GM12878 (cell line): ENCODE measurements at regions not wholly inside any gene's neighbourhood (a gene's known extent, or its start where the extent isn't known, plus 50 kb on each side); places are given as distances from the start of the nearest gene placed in this dataset.

ENCODE experiments used
- CHD2 ChIP-seq: IDR thresholded peaks from 2 replicates; pipeline ENCODE4 v1.6.1; 2011; ENCODE audit warnings: low read depth, low read length, improper control_type of control experiment, borderline replicate concordance
- CHD4 ChIP-seq: fragments of 200-600 bp; sonication (generic); IDR thresholded peaks from 2 replicates; pipeline ENCODE4 v1.6.1; 2016; ENCODE audit warnings: mild to moderate bottlenecking
- CTCF ChIP-seq, 3 experiments: IDR thresholded peaks in 2 of 3; conservative IDR thresholded peaks in 1 of 3; 2 replicates each; pipeline ENCODE4 v1.5.1; 2011; ENCODE audit warnings: low read depth in 3 of 3, low read length in 3 of 3, mild to moderate bottlenecking in 3 of 3, control low read depth in 2 of 3, moderate library complexity in 2 of 3, inconsistent platforms in 1 of 3, mixed read lengths in 1 of 3; ENCODE audit not compliant: control insufficient read depth in 2 of 3, insufficient read depth in 1 of 3; ENCODE audit errors: extremely low read depth in 1 of 3
- E2F4 ChIP-seq: IDR thresholded peaks from 2 replicates; pipeline ENCODE4 v1.6.1; 2012; ENCODE audit warnings: low read depth, low read length, improper control_type of control experiment
- HDAC2 ChIP-seq: fragments of 200-600 bp; sonication (generic); IDR thresholded peaks from 2 replicates; pipeline ENCODE4 v1.6.1; 2017
- KDM1A ChIP-seq: fragments of 200-600 bp; sonication (generic); IDR thresholded peaks from 2 replicates; pipeline ENCODE4 v1.6.1; 2016; ENCODE audit warnings: borderline replicate concordance
- POLR2A ChIP-seq: IDR thresholded peaks from 2 replicates; pipeline ENCODE4 v1.6.1; 2011; ENCODE audit warnings: low read depth, mild to moderate bottlenecking, low read length
- RCOR1 ChIP-seq: conservative IDR thresholded peaks from 2 replicates; pipeline ENCODE4 v1.6.1; 2012; ENCODE audit warnings: low read depth, low read length, improper control_type of control experiment
- TAF1 ChIP-seq: IDR thresholded peaks from 2 replicates; pipeline ENCODE4 v1.6.1; 2011; ENCODE audit warnings: mild to moderate bottlenecking, low read depth, low read length, borderline replicate concordance
- TCF12 ChIP-seq: IDR thresholded peaks from 2 replicates; pipeline ENCODE4 v1.6.1; 2011; ENCODE audit warnings: low read depth, mild to moderate bottlenecking, low read length
- USF1 ChIP-seq: IDR thresholded peaks from 2 replicates; pipeline ENCODE4 v1.6.1; 2011; ENCODE audit warnings: borderline replicate concordance, low read depth, mild to moderate bottlenecking, moderate library complexity, mixed read lengths, low read length; ENCODE audit not compliant: insufficient read depth; ENCODE audit errors: extremely low read length
- ZBTB33 ChIP-seq: fragments of 450-650 bp; IDR thresholded peaks from 2 replicates; pipeline ENCODE4 v1.6.1; 2017; ENCODE audit warnings: mild to moderate bottlenecking
- ZSCAN29 ChIP-seq: fragments of 450-650 bp; IDR thresholded peaks from 2 replicates; pipeline ENCODE4 v1.6.1; 2017; ENCODE audit warnings: mild to moderate bottlenecking, moderate library complexity
- ZZZ3 ChIP-seq: IDR thresholded peaks from 2 replicates; pipeline ENCODE4 v1.6.1; 2011; ENCODE audit warnings: low read depth; ENCODE audit not compliant: control insufficient read depth, insufficient read length

GRCh38 chr2:22110244-22110651 lies 986.5 kb downstream of the TDRD15 start:
- TF ChIP-seq TCF12 (no peak), KDM1A (no peak), CHD4 (no peak), USF1 (no peak), ZZZ3 (no peak), E2F4 (no peak), POLR2A (no peak), CHD2 (no peak), TAF1 (no peak), HDAC2 (no peak), CTCF (IDR thresholded peaks at IDR 0.05 in 2 of 3, conservative IDR thresholded peaks at IDR 0.05 in 1 of 3; ENCODE audit: control insufficient read depth in 2 of 3, extremely low read depth in 1 of 3, insufficient read depth in 1 of 3, low read depth in 3 of 3, low read length in 3 of 3) (no peak), RCOR1 (no peak), ZBTB33 (no peak), ZSCAN29 (no peak)
